SK-N-SH (cell line): ENCODE measurements at regions not wholly inside any gene's neighbourhood (a gene's known extent, or its start where the extent isn't known, plus 50 kb on each side); places are given as distances from the start of the nearest gene placed in this dataset.

Experiments used
- CHD2 ChIP-seq: fragments of 150-350 bp; IDR thresholded peaks from 2 replicates; pipeline ENCODE4 v1.6.1; 2018; ENCODE audit warnings: low read length; ENCODE audit not compliant: partially characterized antibody
- CTCF ChIP-seq: fragments of 200-600 bp; sonication (generic); IDR thresholded peaks from 2 replicates; pipeline ENCODE4 v1.6.1; 2017; ENCODE audit warnings: antibody characterized with exemption, mild to moderate bottlenecking, moderate library complexity
- EP300 ChIP-seq, 2 experiments: IDR thresholded peaks; 2 replicates each; pipeline versions ENCODE4 v1.4.0 to v1.6.1; 2012; ENCODE audit warnings: borderline replicate concordance in 1 of 2, low read depth in 1 of 2, low read length in 1 of 2
- JUND ChIP-seq: IDR thresholded peaks from 2 replicates; pipeline ENCODE4 v1.4.0; 2012
- MAX ChIP-seq: IDR thresholded peaks from 2 replicates; pipeline ENCODE4 v1.4.0; 2012; ENCODE audit warnings: low read depth
- MEF2A ChIP-seq: IDR thresholded peaks from 2 replicates; pipeline ENCODE4 v1.4.0; 2012; ENCODE audit warnings: low read depth, borderline replicate concordance
- MXI1 ChIP-seq: IDR thresholded peaks from 2 replicates; pipeline ENCODE4 v1.6.1; 2012; ENCODE audit warnings: mild to moderate bottlenecking, low read depth, low read length, improper control_type of control experiment
- NFIC ChIP-seq: IDR thresholded peaks from 2 replicates; pipeline ENCODE4 v1.4.0; 2012; ENCODE audit warnings: borderline replicate concordance
- POLR2AphosphoS5 ChIP-seq: IDR thresholded peaks from 2 replicates; pipeline ENCODE4 v1.6.1; 2012; ENCODE audit warnings: low read depth, low read length
- RAD21 ChIP-seq: IDR thresholded peaks from 2 replicates; pipeline ENCODE4 v1.6.1; 2012; ENCODE audit warnings: mild to moderate bottlenecking, low read length
- RFX5 ChIP-seq: IDR thresholded peaks from 2 replicates; pipeline ENCODE4 v1.6.1; 2012; ENCODE audit warnings: mild to moderate bottlenecking, improper control_type of control experiment, low read length
- TF ChIP-seq, protein P1 (sequence below): IDR thresholded peaks from 2 replicates; pipeline ENCODE4 v1.6.1; 2012; ENCODE audit warnings: mild to moderate bottlenecking, low read depth, low read length, moderate library complexity
- TF ChIP-seq, protein P2 (sequence below): fragments of 150-350 bp; IDR thresholded peaks from 2 replicates; pipeline ENCODE4 v1.6.1; 2017; ENCODE audit warnings: antibody characterized with exemption, low read length, low read depth, borderline replicate concordance

DNA sequence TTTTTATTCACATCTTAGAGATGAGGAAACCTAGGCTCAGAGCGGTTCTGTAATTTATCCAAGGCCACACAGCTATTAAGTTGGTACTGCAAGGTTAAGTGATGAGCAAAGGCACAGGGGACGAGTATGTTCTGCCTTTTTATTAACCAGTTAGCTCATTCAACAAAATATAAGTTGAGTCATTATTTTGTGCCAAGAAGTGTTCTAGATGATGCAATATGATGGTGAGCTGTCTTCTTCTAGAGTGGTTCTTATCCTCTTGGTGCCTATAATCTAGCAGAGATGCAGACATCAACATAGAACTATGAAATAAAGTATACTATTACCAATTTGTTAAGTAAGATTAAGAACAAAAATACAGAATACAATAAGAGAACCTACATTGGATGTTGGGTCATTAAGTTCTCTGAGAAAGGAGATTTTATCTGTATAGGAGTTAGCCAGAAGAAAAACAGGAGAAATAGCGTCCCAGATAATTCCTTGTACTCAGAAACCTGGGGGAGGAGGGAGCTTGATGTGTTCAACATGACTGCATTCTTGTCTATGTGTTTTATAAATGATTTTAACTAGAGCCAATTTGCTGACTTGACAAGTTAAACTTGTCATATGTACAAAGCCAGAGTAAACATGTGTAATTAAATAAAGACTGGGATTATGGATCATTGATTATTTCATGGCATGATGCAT lies 122.3 kb downstream of the TBXT start:
- TF ChIP-seq CTCF (no peak), NFIC (no peak), EP300 (IDR thresholded peaks at IDR 0.05; ENCODE audit: borderline replicate concordance in 1 of 2, low read depth in 1 of 2, low read length in 1 of 2) (no peak), MXI1 (no peak), POLR2AphosphoS5 (no peak), MAX (no peak), JUND (no peak), CHD2 (no peak), RFX5 (no peak), RAD21 (no peak), MEF2A (no peak)
- TF ChIP-seq, protein P1, sequence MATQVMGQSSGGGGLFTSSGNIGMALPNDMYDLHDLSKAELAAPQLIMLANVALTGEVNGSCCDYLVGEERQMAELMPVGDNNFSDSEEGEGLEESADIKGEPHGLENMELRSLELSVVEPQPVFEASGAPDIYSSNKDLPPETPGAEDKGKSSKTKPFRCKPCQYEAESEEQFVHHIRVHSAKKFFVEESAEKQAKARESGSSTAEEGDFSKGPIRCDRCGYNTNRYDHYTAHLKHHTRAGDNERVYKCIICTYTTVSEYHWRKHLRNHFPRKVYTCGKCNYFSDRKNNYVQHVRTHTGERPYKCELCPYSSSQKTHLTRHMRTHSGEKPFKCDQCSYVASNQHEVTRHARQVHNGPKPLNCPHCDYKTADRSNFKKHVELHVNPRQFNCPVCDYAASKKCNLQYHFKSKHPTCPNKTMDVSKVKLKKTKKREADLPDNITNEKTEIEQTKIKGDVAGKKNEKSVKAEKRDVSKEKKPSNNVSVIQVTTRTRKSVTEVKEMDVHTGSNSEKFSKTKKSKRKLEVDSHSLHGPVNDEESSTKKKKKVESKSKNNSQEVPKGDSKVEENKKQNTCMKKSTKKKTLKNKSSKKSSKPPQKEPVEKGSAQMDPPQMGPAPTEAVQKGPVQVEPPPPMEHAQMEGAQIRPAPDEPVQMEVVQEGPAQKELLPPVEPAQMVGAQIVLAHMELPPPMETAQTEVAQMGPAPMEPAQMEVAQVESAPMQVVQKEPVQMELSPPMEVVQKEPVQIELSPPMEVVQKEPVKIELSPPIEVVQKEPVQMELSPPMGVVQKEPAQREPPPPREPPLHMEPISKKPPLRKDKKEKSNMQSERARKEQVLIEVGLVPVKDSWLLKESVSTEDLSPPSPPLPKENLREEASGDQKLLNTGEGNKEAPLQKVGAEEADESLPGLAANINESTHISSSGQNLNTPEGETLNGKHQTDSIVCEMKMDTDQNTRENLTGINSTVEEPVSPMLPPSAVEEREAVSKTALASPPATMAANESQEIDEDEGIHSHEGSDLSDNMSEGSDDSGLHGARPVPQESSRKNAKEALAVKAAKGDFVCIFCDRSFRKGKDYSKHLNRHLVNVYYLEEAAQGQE, result no peak
- TF ChIP-seq, protein P2, sequence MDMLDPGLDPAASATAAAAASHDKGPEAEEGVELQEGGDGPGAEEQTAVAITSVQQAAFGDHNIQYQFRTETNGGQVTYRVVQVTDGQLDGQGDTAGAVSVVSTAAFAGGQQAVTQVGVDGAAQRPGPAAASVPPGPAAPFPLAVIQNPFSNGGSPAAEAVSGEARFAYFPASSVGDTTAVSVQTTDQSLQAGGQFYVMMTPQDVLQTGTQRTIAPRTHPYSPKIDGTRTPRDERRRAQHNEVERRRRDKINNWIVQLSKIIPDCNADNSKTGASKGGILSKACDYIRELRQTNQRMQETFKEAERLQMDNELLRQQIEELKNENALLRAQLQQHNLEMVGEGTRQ, result no peak
